A673 (cell line): ENCODE measurements at regions not wholly inside any gene's neighbourhood (a gene's known extent, or its start where the extent isn't known, plus 50 kb on each side); places are given as distances from the start of the nearest gene placed in this dataset.
A peak's percentile ranks its signal among the peaks of the same experiment; 100 is the strongest.

Experiments used
- BruUV-seq: library from RNA; stranded (reverse); fragments of 400-500 nt; replicated peaks from 2 replicates; lab custom pipeline; 2021; lab: Mats Ljungman, UMichigan
- CTCF ChIA-PET: fragments of 300-600 bp; sonication (Branson Sonifier 250); formaldehyde crosslinking; loops from one replicate; lab custom pipeline; 2022; ENCODE audit warnings: antibody characterized with exemption; lab: Charles Lee
- POLR2A ChIA-PET: fragments of 300-600 bp; sonication (Branson Sonifier 250); formaldehyde crosslinking; loops from one replicate; lab custom pipeline; 2022; ENCODE audit warnings: antibody characterized with exemption; ENCODE audit not compliant: low non-redundant PET; lab: Charles Lee
- DNase-seq: peaks from one replicate; pipeline ENCODE4 v3.0.0-alpha.2; 2015; ENCODE audit warnings: low spot score
- H3K27ac ChIP-seq: fragments of 200-600 bp; sonication (generic); 2 replicates; pipeline ENCODE4 v1.5.1; 2016; ENCODE audit warnings: mixed run types, low read depth, mild to moderate bottlenecking, mixed read lengths, antibody characterized with exemption, low read length; ENCODE audit not compliant: poor library complexity, severe bottlenecking
- H3K27me3 ChIP-seq: fragments of 200-600 bp; sonication (generic); replicated peaks from 2 replicates; pipeline ENCODE4 v1.6.1; 2017; ENCODE audit warnings: mixed run types, low read depth, mild to moderate bottlenecking, mixed read lengths, antibody characterized with exemption, low read length; ENCODE audit not compliant: insufficient read depth, poor library complexity
- H3K36me3 ChIP-seq: fragments of 200-600 bp; sonication (generic); 2 replicates; pipeline ENCODE4 v1.6.1; 2016; ENCODE audit warnings: mixed run types, mild to moderate bottlenecking, mixed read lengths, antibody characterized with exemption, low read length; ENCODE audit not compliant: insufficient read depth, poor library complexity, severe bottlenecking
- H3K4me1 ChIP-seq: fragments of 200-600 bp; sonication (generic); 2 replicates; pipeline ENCODE4 v1.6.1; 2017; ENCODE audit warnings: mixed run types, mild to moderate bottlenecking, mixed read lengths, antibody characterized with exemption, low read length; ENCODE audit not compliant: insufficient read depth, poor library complexity, severe bottlenecking
- H3K4me3 ChIP-seq: fragments of 200-600 bp; sonication (generic); 2 replicates; pipeline ENCODE4 v1.5.1; 2016; ENCODE audit warnings: low read depth, mixed run types, mild to moderate bottlenecking, mixed read lengths, low read length; ENCODE audit not compliant: poor library complexity, severe bottlenecking
- H3K9me3 ChIP-seq: fragments of 200-600 bp; sonication (generic); 2 replicates; pipeline ENCODE4 v1.6.1; 2016; ENCODE audit warnings: mixed run types, low read depth, mild to moderate bottlenecking, mixed read lengths, antibody characterized with exemption, low read length; ENCODE audit not compliant: poor library complexity, severe bottlenecking
- CTCF ChIP-seq: fragments of 300-800, 200-600 bp; sonication (generic); conservative IDR thresholded peaks from 2 replicates; pipeline ENCODE4 v1.5.1; 2017; ENCODE audit warnings: low read depth, mild to moderate bottlenecking, antibody characterized with exemption, low read length, moderate library complexity, mixed read lengths
- EZH2 ChIP-seq: fragments of 200-600 bp; sonication (generic); IDR thresholded peaks from 2 replicates; pipeline ENCODE4 v1.6.1; 2017; ENCODE audit warnings: borderline replicate concordance, low read depth, mild to moderate bottlenecking, mixed read lengths, antibody characterized with exemption, low read length; ENCODE audit not compliant: poor library complexity, severe bottlenecking
- intact Hi-C: fragments of 100-400 bp; cut with micrococcal nuclease; formaldehyde crosslinking; loops from one replicate; pipeline ENCODE4 v1.10.0; 2022; ENCODE audit not compliant: unreplicated experiment

GRCh38 chr15:29942143-29942542 lies 119.9 kb upstream of the TJP1 start:
- TF ChIP-seq EZH2 = no peak
- TF ChIP-seq CTCF = peak; percentile 35; the same call in 1 of the 2 replicates
- no peak overlapping the region for H3K4me3 ChIP-seq
- no peaks in the 10 kb centered on the region for H3K4me1 ChIP-seq
- H3K27ac ChIP-seq = no peak overlapping the region
- ChIA-PET POLR2A (no interaction called here), CTCF (interaction anchor here (0.6 kb wide), 1 partner anchor 45 kb away, joined by 5 read pairs; no protein-coding TSS in a partner anchor)
- DNase-seq = peak; percentile 6
- no peaks in the 10 kb centered on the region for H3K9me3 ChIP-seq
- BruUV-seq = no TSS peak
- H3K27me3 ChIP-seq = no peaks in the 10 kb centered on the region
- intact Hi-C loops = no loop called here
- H3K36me3 ChIP-seq = no peaks in the 10 kb centered on the region

GRCh38 chr15:29939404-29939803 lies 117.1 kb upstream of the TJP1 start:
- no peak for DNase-seq
- intact Hi-C loops = no loop called here
- Histone ChIP-seq H3K36me3 (no peaks in the 10 kb centered on the region), H3K9me3 (no peaks in the 10 kb centered on the region), H3K27me3 (peaks cover 5% of the 10 kb centered on the region), H3K27ac (no peak overlapping the region), H3K4me1 (no peaks in the 10 kb centered on the region), H3K4me3 (no peak overlapping the region)
- TF ChIP-seq CTCF (no peak), EZH2 (no peak)
- ChIA-PET POLR2A (no interaction called here), CTCF (no interaction called here)
- no TSS peak for BruUV-seq

GRCh38 chr15:29938361-29939335 lies 116.4 kb upstream of the TJP1 start:
- DNase-seq = peak; percentile 9
- no peak overlapping the region for H3K27ac ChIP-seq
- ChIA-PET POLR2A (no interaction called here), CTCF (interaction anchor here (1.2 kb wide), 1 partner anchor 191 kb away, joined by 4 read pairs; no protein-coding TSS in a partner anchor)
- intact Hi-C loops = no loop called here
- H3K4me3 ChIP-seq = no peak overlapping the region
- peaks cover 7% of the 10 kb centered on the region for H3K27me3 ChIP-seq
- no TSS peak for BruUV-seq
- no peaks in the 10 kb centered on the region for H3K36me3 ChIP-seq
- no peaks in the 10 kb centered on the region for H3K4me1 ChIP-seq
- TF ChIP-seq CTCF (0 out of 2 replicates have a peak, but pooled peaks have one; percentile 30), EZH2 (no peak)
- no peaks in the 10 kb centered on the region for H3K9me3 ChIP-seq
